GM04503 (cell line): ENCODE measurements at regions not wholly inside any gene's neighbourhood (a gene's known extent, or its start where the extent isn't known, plus 50 kb on each side); places are given as distances from the start of the nearest gene placed in this dataset.
A peak's percentile ranks its signal among the peaks of the same experiment; 100 is the strongest.

ENCODE experiments used
- DNase-seq: peaks from one replicate; pipeline ENCODE4 v3.0.0-alpha.2; 2012; ENCODE audit warnings: low read depth

DNA sequence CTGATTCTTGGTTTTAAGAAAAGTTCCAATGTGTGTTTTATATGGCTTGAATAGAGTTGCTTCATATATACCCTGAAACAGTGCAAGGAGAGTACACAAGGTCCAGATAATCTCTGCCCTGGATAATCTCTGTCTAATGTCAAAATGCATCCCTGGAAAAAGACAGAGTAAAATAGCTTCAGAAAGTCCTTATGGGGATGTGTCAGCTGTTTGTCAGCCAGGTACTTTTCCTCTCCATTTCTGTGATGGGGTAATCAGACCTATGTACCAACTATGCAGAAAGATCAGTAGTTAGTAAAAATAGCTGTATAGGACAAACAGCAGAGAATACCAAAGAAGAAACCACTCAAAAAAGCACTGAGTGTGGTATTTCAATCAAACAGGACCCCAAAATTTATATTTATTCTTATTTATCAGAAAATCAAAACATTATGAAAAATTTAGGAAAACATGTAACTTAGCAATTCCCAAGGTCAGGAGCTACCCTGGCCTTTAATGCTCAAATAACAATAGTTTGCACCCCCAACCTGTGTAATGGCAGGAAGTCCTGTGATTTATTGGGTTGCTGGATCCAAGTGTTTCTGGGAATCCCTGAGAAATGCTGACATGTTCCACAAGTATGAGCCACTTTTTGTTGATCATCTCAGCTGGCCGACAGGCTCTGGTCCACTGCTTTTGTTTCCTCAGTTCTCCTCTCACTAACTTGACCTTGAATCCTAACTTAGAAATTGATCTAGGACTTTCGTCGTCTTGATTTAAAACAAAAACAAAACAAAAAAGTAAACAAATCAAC is 69.6 kb downstream of the MDH1 start:
- DNase-seq: no peak

DNA sequence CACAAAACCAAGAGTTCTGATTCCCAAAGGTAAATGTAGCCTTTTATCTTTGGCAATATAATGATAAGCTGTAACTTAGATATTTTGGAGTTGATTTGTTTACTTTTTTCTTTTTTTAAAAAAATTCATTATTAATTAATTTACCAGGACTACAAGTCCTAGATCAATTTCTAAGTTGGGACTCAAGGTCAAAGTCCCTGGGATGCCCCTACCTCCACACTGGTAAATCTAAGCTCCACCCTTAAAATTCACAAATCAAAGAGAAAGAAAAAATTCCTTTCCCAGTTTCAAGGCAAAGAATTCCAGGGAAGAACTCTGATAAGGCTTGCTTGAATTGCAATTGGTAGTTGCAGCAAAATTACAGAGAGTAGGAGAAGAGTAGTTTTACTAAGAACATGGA is 71.3 kb downstream of the MDH1 start:
- no peak for DNase-seq

DNA sequence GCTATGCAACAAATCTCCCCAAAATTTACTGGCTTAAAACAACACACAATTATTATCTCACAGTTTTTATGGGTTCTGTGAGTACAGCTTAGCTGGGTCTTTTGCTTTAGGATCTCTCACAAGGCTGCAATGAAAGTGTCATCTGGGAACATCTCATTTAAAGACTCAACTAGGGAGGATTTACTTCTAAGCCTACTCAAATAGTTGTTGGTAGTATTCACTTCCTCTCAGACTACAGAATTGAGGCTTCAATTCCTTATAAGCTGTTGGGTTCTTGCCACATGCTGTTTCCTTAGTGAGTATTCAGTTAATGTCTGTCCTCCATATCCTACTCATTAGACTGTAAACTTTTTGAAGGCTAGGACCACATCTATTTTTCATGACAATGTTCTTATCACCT is 72.3 kb downstream of the MDH1 start:
- peak; percentile 99 for DNase-seq

DNA sequence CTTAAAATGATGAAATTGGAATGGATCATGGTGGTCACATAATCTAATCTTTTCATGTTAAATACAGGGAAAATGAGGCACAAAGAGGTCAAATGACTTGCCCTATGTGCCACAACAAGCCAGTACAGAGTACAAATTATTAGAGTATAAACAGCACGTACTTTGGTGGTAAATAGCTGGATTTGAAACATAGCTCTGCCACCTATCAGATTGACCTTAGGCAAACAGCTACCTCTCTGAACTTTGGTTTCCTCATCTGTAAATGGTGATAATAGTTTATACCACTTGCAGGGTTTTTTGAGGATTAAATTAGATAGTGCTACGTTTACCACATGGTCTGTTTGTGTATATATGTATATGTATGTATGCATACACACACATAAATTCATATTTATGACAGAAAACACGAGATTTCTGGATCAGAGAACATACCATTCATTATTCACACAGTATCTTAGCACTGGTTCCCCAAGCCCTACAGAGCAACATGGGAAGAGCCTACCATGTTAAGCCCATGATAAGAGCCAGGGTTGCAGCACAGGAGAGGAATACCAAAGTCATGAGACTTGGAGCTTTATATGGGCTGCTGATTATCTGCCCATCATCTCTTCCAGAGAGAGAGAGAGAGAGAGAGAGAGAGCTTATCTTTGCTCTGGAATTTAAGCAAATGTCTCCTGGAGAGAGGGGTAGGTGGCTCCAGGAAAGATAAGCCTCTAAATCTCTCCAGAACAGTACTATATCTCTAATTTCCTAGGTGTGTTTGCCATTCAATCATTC is 73.5 kb downstream of the MDH1 start:
- DNase-seq: no peak

DNA sequence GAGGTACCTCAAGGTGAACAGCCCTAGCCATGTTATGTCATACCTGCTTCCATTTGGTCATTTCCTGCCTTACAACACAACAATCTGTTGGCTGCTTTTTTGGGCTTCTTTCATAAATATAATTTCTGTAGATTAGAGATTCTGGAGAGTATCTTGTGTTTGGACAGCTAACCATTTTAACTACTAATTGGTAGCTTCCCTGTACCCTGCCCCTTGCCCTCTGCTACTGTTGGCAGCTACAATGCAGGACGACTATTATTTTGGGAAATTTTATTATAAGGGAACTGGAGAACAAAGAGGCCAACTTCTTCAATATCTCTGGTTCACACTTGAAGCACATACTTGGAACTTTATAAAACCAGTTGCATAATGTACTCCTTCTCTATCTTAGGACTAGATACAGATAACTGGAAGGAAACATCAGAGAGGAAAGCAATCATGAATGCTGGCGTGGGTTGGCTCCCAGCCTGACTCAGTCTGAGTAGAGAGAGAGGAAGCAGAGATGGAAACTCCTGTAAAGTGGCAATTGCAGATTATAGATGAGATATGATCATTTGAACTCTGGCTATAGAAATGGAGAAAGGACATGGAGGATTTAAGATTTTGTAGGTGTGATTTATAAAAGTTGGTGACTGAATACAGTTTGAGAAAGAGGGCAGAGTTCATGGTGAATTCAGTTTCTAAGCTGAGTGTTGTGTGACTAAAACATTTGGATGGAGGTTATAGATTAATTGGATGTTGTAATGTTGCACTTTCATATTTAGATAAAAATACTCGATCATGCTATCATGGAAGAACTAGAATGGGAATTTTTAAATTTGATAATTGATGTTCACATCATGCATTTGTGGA is 74.5 kb downstream of the MDH1 start:
- DNase-seq: no peak

DNA sequence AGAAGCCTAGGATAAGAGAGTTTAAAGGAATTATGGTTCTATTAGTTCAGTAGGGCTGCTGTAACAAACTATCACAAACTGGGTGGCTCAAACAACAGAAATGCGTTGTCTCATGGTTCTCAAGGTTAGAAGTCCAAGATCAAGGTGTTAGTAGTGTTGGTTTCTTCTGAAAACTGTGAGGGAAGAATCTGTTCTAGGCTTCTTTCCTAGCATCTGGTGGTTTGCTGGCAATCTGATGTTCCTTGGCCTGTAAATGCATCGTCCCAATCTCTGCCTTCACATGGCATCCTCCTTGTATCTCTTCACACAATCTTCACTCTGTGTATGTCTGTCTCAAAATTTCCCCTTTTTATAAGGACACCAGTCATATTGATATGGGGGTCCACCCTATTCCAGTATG is 76.3 kb downstream of the MDH1 start:
- DNase-seq: no peak

DNA sequence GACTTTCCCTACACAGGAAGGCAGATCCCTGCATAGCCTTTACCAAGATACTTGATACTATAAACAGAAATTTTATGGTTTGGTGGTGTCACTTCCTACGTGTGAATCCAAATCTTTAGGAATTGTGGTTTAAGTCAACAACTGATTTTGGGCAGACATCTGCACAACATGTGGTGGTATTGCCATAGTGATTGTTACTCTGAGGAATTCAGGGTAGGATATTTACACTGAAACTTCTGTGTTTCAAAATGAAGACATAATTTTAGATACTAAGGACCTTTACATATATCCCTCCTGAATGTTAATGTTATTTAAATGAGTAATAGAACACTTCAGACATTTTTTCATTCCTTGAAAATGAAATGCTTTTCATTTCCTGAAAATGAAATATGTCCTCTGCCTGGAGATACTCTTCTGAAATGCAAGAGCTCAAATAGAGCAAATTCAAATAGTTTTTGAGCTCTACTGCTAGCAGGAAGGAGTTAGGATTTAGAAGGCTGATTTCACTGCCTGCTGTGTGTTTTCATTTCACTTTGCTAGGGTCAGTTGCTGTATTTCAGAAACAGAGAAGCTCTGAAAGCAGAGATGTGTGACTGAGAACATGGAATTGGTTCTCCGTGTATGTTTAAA is 77.2 kb downstream of the MDH1 start:
- DNase-seq: peak; percentile 85

DNA sequence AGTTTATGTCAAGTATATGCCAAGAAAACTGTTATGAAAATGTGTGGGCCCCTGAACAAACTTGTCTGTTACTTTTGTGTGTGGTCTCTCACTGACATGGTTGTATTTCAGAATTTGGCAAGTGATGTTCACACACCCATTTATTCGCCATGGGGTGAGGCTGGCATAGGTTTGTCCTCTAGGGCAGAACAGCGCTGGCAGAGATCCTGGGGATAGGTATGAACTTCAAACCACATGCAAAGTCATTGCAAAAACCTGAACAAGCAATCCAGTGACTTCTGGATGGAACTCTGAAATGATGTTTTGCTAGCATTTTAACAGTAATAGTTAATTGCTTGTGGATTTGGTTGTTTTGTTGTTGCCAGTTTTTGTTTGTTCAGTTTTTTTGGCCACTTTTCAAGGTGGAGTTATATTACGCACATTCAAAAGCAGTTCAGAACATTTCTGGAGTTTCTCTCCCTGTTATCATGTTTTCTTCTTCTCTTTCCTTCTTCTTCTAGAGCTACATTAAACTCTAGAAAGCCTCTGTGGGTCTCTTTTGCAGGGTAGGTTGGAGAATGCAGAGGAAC is 78.5 kb downstream of the MDH1 start:
- DNase-seq: no peak

DNA sequence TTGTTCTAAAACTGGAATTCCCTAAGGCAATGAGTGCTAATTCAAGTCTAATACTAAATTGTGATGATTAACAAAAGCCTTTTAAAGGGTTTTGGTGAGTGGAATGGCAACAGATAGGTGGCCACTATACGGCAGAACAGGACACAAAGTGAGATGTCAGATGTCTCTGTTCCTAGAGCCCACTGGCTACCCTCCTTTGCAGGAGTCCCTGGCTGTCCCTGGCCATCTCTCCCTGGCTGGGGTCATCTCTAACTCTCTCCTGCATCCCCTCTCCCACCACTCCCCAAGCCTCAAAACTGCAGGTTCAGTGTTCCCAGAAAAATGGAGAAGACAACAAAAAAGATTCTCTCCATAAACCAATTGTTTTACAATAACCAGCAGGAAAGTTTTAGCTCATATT is 79.2 kb downstream of the MDH1 start:
- DNase-seq: no peak

DNA sequence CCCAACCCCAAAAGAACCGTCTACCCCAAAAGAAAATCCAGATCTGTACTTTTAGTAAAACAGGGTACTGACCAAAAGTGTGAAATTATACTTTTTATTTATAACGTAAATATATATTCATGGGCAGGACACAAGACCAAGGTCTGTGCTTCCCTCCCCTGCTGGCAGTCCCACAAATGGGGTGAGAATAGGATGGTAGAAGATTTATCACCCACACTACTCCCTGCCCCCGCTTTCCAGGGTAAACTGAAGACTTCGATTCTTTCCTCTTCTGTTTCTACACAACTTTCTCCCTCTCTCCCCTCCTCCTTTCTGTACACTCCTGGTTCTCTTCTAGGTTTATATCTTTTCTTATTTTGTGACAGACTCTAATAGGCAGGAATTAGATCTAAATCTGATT is 79.7 kb downstream of the MDH1 start:
- DNase-seq: no peak

DNA sequence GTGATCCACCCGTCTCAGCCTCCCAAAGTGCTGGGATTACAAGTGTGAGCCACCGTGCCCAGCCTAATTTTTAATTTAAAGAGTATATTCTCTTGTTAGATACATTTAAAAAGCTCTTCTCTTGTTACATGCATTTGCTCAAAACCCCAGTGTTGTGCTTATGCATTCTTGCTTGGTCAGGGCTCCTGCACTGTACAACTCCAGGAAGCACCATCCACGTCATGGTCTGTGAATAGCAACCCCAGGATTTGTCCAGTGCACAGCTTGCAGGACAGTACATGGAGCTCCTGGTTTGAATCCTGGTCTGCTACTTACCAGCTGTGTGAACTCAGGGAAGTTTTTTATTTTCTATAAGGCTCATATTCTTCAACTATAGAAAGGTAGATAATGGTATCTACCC is 80.8 kb downstream of the MDH1 start:
- no peak for DNase-seq

DNA sequence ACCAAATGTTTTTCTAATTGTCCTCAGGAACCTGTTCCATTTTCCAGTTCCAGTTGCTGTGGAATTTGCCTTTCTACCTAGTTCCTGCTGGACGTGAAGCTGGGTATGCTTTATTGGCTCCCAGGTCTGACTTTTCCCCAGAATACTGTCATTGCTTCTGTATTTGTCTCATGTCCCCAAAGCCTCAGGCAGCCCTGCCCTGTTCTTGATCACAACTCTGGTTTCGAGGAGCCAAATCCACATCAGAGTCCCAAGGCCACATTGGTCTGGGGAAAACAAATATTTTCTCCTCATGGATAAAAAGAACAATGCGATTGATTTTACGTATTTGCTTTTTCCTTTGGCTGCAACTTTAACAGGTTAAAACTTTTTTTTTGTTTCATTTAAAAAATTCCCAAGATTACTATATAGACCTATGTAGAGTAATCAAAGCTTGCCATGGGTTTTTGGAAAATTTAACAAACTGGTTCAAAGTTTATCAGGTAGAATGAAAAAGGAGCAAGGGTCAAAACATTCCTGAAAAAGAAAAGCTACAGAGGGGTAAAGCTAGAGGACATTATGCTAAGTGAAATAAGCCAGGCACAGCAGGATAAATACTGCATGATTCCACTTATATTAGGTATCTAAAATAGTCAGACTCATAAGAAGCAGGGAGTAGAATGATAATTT is 85.2 kb downstream of the MDH1 start:
- no peak for DNase-seq

DNA sequence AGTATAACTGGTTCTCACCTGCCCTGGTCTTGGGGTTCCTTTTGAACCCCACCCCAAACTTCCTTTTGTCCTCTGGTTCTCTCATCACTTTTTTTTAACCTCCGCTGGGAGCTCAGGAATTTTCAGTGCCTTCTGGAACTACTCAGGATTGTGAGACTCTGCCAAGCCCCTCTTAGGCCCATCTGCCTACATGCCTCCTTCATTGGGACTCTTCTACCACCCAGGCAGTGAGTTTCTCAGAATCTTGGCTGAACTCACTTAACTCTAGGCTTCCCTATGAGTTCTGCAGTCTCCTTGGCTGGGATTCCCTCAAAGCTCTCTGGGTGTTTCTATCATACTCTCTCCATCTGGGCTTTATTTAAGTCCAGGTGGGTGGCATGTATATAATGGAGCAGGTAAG is 86.3 kb downstream of the MDH1 start:
- no peak for DNase-seq

DNA sequence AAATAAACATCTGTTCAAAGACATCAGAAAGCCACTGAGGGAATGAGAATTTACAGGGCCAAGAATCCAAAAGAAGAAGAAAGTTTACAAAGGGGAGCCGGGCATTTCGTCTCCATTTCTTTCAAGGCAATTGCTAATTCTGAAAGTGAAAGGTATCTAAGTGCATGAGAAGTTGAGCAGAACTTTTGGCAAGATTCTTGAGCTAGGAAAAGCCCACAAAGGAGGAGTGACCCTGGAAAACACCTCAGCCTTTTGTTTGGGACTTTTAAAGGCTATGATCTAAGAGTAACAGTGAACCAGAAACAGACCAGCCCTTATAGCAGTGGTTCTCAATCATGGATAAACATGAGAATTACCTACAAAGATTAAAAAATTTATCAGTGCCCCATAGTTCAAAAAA is 87.4 kb downstream of the MDH1 start:
- DNase-seq: no peak

DNA sequence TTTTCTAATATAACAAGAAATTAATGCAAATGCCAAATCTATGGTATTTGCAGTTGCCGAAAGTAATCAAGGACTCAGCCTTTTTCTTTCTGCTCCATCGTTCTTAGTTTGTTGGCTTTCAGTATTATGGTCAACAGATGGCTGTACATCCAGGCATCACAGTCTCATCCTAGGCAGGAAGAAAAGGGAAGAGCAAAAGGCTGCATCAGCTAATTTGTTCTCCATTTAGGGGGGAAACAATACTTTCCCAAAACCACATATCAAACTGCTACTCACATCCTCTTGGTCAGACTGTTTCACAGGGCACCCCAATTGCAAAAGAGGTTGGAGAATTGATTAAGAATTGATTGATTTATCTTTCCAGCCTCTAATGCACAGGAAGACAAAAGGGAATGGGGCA is 89.3 kb downstream of the MDH1 start:
- DNase-seq: no peak

DNA sequence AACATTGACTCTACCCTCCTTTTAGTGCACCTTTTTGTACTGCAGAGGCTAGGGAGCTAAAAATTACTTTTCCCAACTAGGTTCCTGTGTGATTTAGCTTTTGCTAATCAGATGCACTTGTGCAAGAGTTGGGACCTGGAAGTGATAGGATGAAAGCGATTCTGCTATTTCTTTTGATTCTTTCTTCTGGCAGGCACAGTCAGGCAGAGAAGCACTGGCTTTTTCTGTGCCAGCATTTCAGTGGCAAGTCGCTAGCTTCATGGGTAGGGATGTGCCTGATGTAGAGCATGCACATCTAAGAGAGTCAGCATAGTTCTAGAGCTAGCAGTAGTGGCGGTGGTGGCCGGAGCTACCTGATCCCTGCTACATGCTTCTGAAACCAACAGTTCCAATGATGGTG is 89.8 kb downstream of the MDH1 start:
- no peak for DNase-seq

DNA sequence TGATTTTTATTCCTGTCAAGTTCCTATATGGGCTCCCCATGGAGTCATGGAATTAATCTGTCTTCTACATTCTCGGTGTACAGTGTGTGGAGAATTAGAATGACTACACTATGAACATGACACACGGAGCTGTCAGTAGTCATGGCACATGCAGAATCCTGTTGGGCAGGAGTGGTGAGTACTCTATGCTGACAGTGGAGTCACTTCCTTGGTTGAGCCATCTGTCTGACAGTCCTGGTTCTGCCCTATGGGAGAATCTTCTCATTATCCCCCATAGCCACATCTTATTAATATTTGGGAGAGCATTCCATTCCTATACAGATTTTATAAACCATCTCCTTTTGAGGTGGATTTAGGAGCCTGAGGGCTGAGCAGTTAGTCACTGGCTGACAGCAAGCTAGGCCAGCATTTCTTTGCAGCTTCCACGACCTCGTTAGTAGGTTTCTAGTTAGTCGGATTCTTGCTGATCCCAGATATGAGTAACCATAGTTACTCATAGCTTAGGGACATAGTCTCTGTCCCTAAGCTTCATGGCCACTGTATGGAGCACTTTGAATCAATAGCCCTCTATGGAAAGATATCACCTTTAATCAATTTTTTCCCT is 90.6 kb downstream of the MDH1 start:
- no peak for DNase-seq

DNA sequence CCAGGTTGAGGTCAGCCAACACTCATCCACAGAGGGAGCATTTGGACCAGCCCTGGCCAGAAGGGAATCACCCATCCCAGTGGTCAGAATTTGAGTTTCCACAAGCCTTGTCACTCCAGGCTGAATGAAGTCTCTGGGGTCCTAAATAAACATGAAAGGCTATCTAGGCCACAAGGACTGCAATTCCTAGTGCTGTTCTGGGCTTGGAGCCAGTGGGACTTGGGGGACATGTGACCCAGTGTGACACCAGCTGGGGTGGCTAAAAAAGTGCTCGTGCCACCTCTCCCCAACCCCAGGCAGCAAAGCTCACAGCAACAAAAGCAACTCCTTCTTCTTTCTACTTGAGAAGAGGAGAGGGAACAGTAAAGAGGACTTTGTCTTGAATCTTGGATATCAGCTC is 91.7 kb downstream of the MDH1 start:
- no peak for DNase-seq

DNA sequence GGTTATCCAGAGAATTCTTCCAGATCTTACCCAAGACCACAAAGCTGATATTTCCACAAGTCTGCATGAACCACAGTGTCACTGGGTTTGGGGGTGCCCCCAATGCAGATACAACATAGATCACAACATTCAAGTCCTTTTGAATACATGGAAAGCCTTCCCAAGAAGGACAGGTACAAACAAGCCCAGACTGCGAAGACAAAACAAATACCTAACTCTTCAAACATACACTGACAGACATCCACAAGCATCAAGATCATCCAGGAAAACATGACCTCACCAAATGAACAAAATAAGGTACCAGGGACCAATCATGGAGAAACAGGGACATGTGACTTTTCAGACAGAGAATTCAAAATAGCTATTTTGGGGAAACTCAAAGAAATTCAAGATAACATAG is 93.1 kb downstream of the MDH1 start:
- DNase-seq: no peak

DNA sequence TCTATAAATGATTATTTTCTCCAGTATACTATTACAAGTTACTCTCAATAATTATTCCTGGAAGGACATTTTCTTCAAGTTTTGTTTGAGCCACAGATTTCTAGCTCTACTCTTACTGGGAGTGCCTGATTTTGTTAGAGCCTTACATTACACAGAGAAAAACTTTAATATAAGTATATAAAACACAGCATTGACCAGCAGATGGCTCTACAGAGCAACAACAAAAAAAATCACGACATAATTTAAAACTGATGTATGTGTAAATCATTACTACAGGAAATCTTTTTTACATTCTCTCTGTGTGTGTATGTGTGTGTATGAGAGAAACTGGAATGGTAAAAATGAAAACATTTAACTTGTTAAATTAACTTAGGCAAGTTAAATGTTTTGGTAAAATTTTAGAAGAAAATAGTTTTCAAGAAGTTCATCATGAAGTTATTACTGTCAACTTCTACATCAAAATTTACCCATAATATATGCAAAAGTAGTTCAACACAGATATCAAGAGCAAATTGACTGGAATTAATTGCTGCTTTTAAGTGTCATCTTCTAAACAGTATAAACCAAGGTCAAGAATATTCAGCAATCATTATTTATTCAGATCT is 103.3 kb downstream of the MDH1 start:
- no peak for DNase-seq

DNA sequence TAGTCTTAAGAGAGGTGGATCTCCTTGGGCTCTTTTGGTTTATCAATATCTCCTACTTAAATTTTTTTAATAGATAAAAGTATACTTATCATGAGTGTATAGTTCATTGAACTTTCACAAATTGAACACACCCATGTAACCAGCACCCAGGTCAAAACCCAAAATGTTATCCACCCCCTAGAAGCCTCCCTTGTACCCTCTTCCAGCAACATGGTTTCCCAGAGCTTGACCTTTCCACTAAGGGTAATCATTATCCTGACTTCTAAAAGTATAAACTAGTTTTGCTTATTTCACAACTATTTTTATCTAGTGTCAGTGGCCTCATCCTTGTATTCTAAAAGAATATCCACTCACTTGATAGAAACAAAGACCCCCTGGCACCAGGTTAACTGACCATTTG is 106.8 kb downstream of the MDH1 start:
- no peak for DNase-seq
